Spinal cord (tissue), 9 donors: ENCODE measurements at regions not wholly inside any gene's neighbourhood (a gene's known extent, or its start where the extent isn't known, plus 50 kb on each side); places are given as distances from the start of the nearest gene placed in this dataset.
A peak's percentile ranks its signal among the peaks of the same experiment; 100 is the strongest.

Experiments used
- DNase-seq, 6 donors: peaks; one replicate each; pipeline versions ENCODE4 v3.0.0 to v3.0.0-alpha.2; 2013 to 2015; ENCODE audit warnings: low spot score in 6 of 6, low read depth in 4 of 6
- H3K27ac ChIP-seq: one replicate; pipeline ENCODE4 v1.5.1; 2013; ENCODE audit warnings: low read depth, low read length, control low read depth
- H3K27me3 ChIP-seq: one replicate; pipeline ENCODE4 v1.6.1; 2013; ENCODE audit warnings: low read length; ENCODE audit not compliant: control insufficient read depth, insufficient read depth
- H3K36me3 ChIP-seq: one replicate; pipeline ENCODE4 v1.6.1; 2013; ENCODE audit warnings: low read length; ENCODE audit not compliant: control insufficient read depth, insufficient read depth
- H3K4me1 ChIP-seq: one replicate; pipeline ENCODE4 v1.6.1; 2013; ENCODE audit warnings: low read length; ENCODE audit not compliant: control insufficient read depth, insufficient read depth
- H3K4me3 ChIP-seq: one replicate; pipeline ENCODE4 v1.5.1; 2013; ENCODE audit warnings: low read depth, low read length, control low read depth
- H3K9me3 ChIP-seq: one replicate; pipeline ENCODE4 v1.6.1; 2013; ENCODE audit warnings: low read length; ENCODE audit not compliant: control insufficient read depth, insufficient read depth
- WGBS: methylation state at CpG from one replicate; pipeline ENCODE4 v1.1.5; 2013; ENCODE audit warnings: missing lambda C conversion rate; ENCODE audit not compliant: insufficient coverage; 5-methylcytosine and 5-hydroxymethylcytosine counted together
- donor health status: healthy.

DNA sequence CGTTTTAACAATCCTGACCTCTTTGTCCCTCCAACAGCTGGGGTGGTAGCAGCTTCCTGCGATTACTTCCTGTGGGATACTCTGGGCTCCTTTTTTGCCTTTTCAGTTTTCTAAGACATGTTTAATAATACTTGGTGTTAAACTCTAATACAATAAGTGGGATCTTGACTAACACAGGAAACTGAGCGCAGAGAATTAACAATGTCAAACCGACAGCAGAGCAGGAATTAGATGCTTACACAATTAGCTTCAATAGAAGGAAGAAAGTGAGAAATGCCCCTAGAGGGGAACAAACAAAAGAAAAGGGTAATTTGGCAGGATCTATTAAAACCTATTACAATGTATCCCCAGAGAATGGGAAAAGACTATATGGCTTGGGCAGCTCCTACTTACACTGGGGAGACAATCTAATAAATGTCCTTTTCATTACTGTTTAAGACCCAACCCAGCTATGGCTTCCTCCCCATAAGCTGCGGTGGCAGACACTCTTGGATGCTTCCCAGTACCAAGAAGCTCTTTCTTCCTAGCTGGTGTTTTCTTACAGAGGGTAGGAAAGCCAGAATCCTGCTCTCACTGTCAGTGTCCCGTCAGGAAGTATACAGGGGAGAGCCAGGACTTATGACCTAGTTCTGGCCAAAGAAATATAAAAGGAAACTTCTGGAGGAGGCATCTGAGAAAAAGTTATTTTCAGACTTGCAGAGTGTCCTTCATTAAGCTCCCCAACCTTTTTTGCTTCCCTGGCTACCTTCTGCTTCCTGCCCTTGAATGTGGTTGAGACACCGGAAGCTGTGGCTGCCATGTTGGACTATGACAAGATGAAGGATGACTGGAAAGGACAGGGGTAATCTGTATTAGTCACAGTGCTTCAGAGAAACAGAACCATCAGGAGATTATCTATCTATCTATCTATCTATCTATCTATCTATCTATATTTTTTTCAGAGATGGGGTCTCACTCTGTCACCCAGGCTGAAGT lies 194.1 kb upstream of the KBTBD8 start:
- peak in 1 of 6 donors; percentile 60 for DNase-seq
- Histone ChIP-seq H3K4me1 (peaks cover under 1% of the 10 kb centered on the region), H3K27ac (no peak overlapping the region), H3K27me3 (no peaks in the 10 kb centered on the region), H3K9me3 (no peaks in the 10 kb centered on the region), H3K36me3 (no peaks in the 10 kb centered on the region), H3K4me3 (no peak overlapping the region)
- 30% methylated on average over 2 of the region's 7 CpGs for WGBS

DNA sequence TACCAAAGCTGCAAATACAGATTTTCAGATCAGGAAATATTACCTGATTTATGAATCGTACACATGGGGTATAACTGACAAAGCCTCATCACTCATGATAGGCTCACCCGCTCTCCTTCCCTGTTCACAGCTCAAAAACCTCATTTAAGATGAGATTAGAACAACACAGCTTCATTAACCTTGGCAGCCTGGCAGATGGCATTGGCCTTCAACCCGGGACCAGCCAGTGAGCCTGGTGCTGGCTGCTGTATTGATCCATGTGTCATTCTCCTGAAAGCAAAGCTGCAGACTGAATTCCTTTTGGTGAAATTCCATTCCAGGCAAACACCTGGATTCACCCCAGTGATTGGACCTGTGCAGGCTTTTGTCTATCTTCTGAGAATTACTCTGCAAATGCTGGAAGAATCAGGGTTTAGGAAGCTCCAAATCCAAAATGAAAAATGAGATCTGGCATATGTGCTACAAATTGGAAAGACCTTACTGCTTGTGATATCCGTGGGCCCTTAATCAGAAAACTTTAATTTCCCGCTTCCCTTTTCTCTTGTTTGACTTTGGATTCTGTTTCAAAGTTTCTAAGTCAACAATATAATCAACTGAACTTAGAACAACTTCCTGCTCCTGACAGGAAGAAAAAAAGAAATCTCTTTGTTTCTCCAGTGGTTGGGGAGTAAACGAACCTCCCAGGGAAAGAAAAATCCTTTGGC lies 189.1 kb upstream of the KBTBD8 start:
- H3K36me3 ChIP-seq: no peaks in the 10 kb centered on the region
- H3K9me3 ChIP-seq: no peaks in the 10 kb centered on the region
- no peak overlapping the region for H3K27ac ChIP-seq
- no peaks in the 10 kb centered on the region for H3K27me3 ChIP-seq
- no peak overlapping the region for H3K4me3 ChIP-seq
- no peaks in the 10 kb centered on the region for H3K4me1 ChIP-seq
- no peak for DNase-seq
- WGBS: 71% methylated on average over 4 of the region's 6 CpGs

DNA sequence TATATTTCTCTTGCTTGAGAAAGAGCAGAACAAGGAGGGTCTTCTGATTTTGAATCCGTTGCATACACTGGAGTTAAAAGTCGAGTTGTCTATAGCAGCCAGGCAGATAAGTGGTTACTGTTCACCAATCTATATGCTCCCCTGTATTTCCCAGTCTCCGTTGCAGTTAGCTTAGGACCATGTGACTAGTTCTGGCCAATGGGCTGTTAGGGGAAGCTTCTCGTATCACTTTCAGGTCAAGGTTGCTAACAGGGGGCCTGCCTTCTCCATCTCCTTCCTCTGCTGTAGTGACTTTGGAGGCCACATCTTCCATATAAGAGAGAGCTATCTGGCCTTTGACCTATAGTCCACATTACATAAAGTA lies 188.5 kb upstream of the KBTBD8 start:
- Histone ChIP-seq H3K27me3 (no peaks in the 10 kb centered on the region), H3K27ac (no peak overlapping the region), H3K4me3 (no peak overlapping the region), H3K4me1 (no peaks in the 10 kb centered on the region), H3K9me3 (no peaks in the 10 kb centered on the region), H3K36me3 (no peaks in the 10 kb centered on the region)
- no CpG with 5 or more reads among the region's 4 CpGs for WGBS
- no peak for DNase-seq

DNA sequence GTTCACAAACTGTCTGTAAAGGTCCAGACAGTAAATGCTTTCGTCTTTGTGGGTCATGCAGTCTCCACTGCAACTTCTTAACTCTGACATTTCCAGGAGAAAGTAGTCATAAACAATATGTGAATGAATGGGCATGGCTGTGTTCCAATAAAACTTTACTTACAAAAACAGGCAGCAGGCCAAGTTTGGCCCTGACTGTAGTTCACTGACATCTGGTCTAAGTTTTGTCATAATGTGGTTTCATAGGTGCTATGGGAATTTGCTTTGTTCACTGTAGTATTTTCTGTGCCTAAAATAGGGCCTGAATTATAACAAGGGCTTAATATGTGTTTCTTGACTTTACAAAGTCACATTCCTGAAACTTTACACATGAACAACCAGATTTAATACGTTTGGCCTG lies 186.0 kb upstream of the KBTBD8 start:
- no peak overlapping the region for H3K27ac ChIP-seq
- WGBS: 86% methylated on average over 1 of the region's 2 CpGs
- no peaks in the 10 kb centered on the region for H3K9me3 ChIP-seq
- no peaks in the 10 kb centered on the region for H3K27me3 ChIP-seq
- H3K36me3 ChIP-seq: no peaks in the 10 kb centered on the region
- no peak for DNase-seq
- H3K4me1 ChIP-seq: no peaks in the 10 kb centered on the region
- H3K4me3 ChIP-seq: no peak overlapping the region

DNA sequence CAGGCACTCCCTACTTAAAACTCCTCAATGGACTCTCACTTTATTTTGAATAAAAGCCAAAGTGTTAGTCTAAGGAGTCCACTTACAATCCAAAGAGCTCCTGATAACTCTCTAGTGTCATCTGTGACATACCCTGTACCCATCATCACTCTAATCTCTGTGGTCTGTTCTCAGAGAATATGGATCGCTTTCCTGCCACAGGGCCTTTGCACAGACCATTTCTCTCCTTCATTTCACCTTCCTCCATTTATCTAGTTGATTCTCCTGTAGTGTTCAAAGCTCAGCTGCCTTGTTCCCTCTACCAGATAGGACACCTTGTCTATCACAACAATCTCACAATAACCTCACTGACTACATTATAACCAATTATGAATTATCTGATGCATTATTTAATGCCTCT lies 185.4 kb upstream of the KBTBD8 start:
- 100% methylated on average over 1 of the region's 1 CpG for WGBS
- no peaks in the 10 kb centered on the region for H3K27me3 ChIP-seq
- no peak overlapping the region for H3K27ac ChIP-seq
- no peaks in the 10 kb centered on the region for H3K4me1 ChIP-seq
- H3K9me3 ChIP-seq: no peaks in the 10 kb centered on the region
- H3K4me3 ChIP-seq: no peak overlapping the region
- DNase-seq: no peak
- H3K36me3 ChIP-seq: no peaks in the 10 kb centered on the region

DNA sequence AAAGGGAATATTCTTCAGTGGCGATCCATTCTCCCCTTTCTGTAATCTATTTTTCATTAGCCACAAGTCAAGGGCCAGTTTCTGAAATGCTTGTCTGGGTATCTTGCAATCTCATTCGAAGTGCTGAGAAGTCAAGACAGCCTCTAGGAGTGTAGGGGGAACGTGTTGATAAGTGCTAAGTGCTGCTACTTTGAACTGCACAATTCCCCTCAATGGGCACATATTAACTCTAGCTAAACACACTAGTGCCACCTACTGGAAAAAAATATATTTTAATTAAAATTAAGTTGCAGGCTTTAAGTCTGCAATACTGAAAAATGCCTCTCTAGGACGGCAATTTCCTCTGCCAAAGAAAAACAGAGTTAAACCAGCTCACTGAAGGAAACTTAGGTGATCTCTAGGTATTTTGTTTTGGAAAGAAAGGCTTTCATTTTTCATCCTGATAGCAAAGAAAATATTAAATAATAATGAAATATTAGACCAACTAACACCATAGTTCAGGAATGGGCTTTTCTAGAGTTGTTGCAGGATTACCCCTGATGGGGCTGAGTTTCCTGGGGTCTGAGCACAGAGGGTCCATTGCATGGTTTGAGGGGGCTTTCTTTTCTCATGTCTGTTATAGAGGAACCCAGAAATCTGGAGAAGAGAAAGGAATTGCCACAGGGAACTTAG lies 181.9 kb upstream of the KBTBD8 start:
- H3K4me3 ChIP-seq: no peak overlapping the region
- no CpG with 5 or more reads among the region's 4 CpGs for WGBS
- H3K36me3 ChIP-seq: no peaks in the 10 kb centered on the region
- peaks cover 5% of the 10 kb centered on the region for H3K4me1 ChIP-seq
- H3K27ac ChIP-seq: no peak overlapping the region
- H3K27me3 ChIP-seq: no peaks in the 10 kb centered on the region
- peak in 4 of 6 donors; percentile 41 to 94 (median 64) for DNase-seq
- no peaks in the 10 kb centered on the region for H3K9me3 ChIP-seq

DNA sequence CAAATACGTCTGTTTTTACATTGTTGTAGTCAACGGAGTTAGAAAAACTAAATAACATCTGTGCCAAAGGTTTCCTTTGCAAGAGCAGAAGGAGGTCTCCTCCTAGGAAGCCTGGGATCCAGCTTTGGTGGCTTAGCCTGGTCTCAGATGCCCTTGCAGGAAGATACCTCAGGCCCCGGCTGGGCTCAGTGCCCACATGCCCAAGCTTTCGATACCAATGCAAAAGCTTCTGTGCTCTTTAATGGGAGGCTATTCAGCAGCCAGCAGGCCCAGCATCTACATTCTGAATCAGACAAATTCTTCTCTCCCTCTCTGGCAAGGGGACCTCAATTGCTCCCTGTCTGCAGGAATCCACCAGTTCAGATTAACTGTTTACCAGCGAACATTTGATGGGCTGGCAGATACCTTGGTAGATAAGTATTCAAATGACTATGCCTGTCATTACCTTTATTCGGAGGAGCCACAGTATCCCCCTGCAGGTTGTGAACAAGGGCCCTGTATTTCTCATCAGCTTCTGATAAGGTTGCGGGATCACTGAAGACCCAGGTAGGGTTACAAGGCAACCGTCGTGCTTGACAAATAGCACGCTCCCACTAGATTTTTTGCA lies 180.1 kb upstream of the KBTBD8 start:
- H3K36me3 ChIP-seq: no peaks in the 10 kb centered on the region
- peak in 3 of 6 donors; percentile 41 to 80 (median 72) for DNase-seq
- H3K4me3 ChIP-seq: no peak overlapping the region
- H3K27me3 ChIP-seq: no peaks in the 10 kb centered on the region
- no peaks in the 10 kb centered on the region for H3K9me3 ChIP-seq
- peak overlapping the region; percentile 70 for H3K27ac ChIP-seq
- 55% methylated on average over 5 of the region's 10 CpGs for WGBS
- H3K4me1 ChIP-seq: peaks cover 8% of the 10 kb centered on the region

DNA sequence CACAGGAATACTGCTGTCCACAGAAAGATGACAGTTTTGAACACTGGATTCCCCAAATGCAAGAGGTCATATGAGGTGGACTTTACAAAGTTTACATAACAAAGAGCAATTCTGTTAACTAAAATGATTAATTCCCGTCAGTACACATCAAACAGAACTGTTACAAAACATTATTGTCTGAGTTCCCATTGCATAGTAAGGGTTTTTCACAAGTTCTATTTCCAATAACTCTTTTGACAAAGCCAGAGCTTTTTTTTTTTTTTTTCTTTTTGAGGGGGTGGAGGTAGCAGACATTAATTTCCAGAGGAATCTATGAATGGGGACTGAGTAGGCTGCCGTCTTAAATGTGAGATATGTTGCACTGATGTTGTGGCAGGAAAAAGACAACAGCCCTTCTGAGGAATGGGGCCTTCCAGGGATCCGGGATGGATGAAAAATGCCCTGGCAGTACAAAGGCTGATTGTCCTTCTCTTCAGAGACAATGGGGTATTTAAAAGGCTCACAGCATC lies 178.1 kb upstream of the KBTBD8 start:
- DNase-seq: peak in 2 of 6 donors; percentile 48 to 57
- Histone ChIP-seq H3K36me3 (no peaks in the 10 kb centered on the region), H3K4me1 (peaks cover 9% of the 10 kb centered on the region), H3K27ac (peak overlapping the region; percentile 31), H3K27me3 (no peaks in the 10 kb centered on the region), H3K4me3 (no peak overlapping the region), H3K9me3 (no peaks in the 10 kb centered on the region)
- WGBS: 44% methylated on average over 1 of the region's 3 CpGs
